GM13977 (cell line): ENCODE measurements at regions not wholly inside any gene's neighbourhood (a gene's known extent, or its start where the extent isn't known, plus 50 kb on each side); places are given as distances from the start of the nearest gene placed in this dataset.

Experiments used
- DNase-seq: peaks from one replicate; pipeline ENCODE4 v3.0.0; 2012; ENCODE audit warnings: low spot score
- CTCF ChIP-seq: IDR thresholded peaks from 2 replicates; pipeline ENCODE4 v1.5.1; 2012; ENCODE audit warnings: mild to moderate bottlenecking, control low read depth; ENCODE audit not compliant: insufficient read depth; ENCODE audit errors: extremely low read depth, missing control alignments
- in situ Hi-C: fragments of 300-500 bp; cut with MboI; formaldehyde crosslinking; loops from one replicate; pipeline ENCODE4 v1.12.0; 2022; ENCODE audit warnings: low sequenced_read_pairs, low pct_unique_long_range_greater_than_20kb, mixed read lengths, inconsistent platforms; ENCODE audit not compliant: unreplicated experiment

DNA sequence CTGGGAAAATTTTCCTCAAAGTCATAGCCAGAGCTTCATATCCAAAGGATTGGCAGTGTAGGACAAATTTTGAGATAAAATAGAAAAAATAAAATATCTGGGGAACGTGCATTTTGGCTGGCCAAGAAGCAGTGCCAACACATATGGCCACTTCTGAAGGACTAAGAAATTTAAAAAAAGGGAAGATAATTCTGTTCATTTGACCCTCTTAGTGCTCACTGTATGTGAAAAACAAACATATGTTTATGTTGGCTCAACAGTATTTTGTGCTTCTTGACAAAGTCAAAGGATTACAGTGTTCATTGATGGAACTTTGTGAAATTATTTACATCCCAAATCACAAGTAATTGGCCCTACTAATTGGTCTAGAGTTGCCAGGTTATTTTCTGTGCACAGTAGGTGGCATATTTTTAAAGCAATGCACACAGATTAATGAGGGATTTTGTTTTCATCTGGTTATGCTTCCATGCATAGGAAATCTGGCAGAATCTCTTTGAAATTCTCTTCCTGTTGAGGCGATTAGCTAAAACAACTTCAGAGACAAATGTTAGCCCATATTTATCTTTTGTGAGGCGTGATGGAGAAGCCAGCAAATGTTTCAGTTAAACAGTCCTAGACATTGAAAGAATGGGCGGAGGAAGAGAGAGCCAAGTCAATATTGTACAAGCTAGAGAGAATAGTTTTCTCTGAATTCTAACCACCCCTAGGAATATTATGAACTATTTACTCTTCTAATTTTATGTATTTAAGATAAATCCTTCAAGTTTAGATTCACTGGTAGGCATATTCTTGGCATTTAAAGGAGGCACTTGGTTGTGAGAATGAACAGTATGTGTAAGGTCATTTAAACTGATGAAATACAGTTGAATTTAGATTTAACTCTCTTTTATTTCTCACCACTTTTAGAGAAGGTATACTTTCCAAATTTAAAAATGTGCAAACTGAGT lies 237.7 kb upstream of the MBL2 start:
- no peak for TF ChIP-seq CTCF
- DNase-seq = no peak
- in situ Hi-C loops = no loop called here

GRCh38 chr10:53007527-53007842 lies 234.9 kb upstream of the MBL2 start:
- TF ChIP-seq CTCF = no peak
- in situ Hi-C loops = no loop called here
- DNase-seq = no peak

DNA sequence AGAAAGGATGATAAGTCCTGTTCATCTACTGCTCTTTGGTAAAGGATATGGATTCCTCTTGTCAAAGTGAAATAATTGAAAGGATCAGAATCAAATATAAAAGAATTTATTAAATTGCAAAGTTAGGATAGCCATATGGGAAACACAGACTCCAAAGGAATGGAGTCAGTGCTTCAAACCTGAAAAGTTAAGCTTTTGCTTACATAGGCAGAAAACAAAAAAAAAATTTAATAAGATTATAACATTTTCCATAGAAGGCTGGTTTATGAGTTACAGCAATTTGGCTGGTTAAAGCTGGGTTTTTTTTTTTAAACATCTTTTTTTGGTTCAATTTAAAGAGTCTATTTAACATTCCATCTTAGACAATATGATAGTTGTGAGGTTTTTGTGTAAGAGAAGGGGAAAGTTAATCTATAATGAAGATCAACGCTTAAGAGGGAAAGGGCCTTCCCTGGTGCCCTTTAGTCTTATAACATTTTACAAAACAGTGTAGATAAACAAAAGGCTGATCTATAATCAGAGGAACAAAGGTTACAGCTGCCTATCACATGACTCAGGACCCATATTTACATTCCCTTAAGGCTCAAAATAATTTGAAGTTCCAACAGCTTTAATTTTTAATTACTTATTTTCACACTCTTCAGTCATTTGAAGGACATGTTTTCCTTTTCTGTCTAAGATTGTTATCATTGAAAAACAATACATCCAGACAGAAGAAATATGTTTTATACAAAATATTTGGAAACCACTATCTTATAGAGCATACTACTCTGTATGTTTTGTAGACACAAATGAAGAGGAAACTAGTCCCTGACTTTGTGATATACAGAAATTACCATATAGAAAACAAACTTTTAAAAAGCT lies 234.3 kb upstream of the MBL2 start:
- DNase-seq = no peak
- no peak for TF ChIP-seq CTCF
- in situ Hi-C loops = no loop called here

DNA sequence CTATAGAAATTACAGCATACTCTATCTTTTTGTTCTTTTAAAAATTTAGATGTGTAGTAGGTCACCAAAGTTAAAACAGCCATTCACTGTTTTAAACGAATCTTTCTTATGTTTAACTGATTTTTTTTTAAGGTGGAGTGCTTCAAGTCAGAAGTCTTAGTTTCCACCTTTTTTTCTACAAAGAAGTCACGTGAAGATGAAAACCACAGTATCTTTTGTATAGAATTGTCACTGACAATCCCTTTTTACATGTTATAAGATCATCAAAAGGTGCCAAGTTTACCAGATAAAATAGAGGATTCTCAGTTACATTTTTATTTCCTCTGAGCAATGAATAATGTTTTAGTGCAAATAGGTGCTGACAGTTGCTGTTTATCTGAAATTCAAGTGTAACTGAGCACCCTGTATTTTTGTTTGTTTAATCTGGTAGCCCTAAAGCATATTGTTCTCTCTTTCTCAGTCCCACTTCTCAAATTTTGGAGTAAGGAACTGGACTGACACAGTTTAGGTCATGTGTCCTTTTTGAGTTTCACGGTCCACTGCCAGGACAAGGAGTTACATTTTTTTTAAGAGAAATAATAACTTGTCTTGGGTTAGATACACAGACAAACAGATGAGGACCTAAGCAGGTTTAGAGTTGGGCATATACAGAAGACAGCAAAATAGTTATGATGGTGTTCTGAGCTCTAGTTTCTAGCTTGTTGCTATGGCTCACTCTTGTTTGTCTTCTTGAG lies 233.2 kb upstream of the MBL2 start:
- DNase-seq = no peak
- no peak for TF ChIP-seq CTCF
- in situ Hi-C loops = no loop called here

DNA sequence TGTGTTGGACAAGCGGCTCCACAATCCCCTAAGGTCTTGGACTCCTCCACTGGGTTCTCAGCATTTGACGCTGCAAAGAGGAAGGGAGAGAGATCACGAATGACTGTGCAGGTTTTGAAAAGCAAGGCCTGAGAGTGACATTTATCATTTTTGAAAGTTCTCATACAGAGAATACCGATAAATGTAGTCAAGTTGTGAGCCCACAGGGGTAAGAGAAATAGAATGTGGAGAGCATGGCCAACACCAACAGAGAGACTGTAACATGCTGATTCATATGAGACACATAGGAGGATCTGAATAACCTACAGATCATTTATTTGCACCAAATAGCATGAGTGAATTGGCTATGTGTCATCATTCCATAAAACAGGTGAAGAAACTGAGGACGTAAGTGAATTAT lies 230.5 kb upstream of the MBL2 start:
- in situ Hi-C loops = no loop called here
- DNase-seq = no peak
- TF ChIP-seq CTCF = no peak

GRCh38 chr10:52999681-53000080 lies 227.1 kb upstream of the MBL2 start:
- no peak for TF ChIP-seq CTCF
- DNase-seq = no peak
- in situ Hi-C loops = no loop called here
